Mesothelial cell of epicardium (in vitro differentiated cells): ENCODE measurements at regions not wholly inside any gene's neighbourhood (a gene's known extent, or its start where the extent isn't known, plus 50 kb on each side); places are given as distances from the start of the nearest gene placed in this dataset.

ENCODE experiments used
- DNase-seq, 2 experiments: peaks; one replicate each; pipeline ENCODE4 v3.0.0; 2021; ENCODE audit warnings: low spot score in 2 of 2; ENCODE audit not compliant: unreplicated experiment in 2 of 2
- H3K27ac Mint-ChIP-seq: 2 replicates; pipeline ENCODE4 v1.8.0; 2021; ENCODE audit warnings: mixed read lengths
- H3K27me3 Mint-ChIP-seq: 2 replicates; pipeline ENCODE4 v1.8.0; 2021; ENCODE audit warnings: low read depth, mixed read lengths
- H3K36me3 Mint-ChIP-seq: 2 replicates; pipeline ENCODE4 v1.8.0; 2021; ENCODE audit warnings: mixed read lengths
- H3K4me1 Mint-ChIP-seq: 2 replicates; pipeline ENCODE4 v1.8.0; 2021; ENCODE audit warnings: mixed read lengths
- H3K4me3 Mint-ChIP-seq: 2 replicates; pipeline ENCODE4 v1.8.0; 2021; ENCODE audit warnings: mild to moderate bottlenecking, moderate library complexity, mixed read lengths
- H3K9me3 Mint-ChIP-seq: 2 replicates; pipeline ENCODE4 v1.8.0; 2021; ENCODE audit warnings: mixed read lengths
- CTCF ChIP-seq: fragments of 200-600 bp; sonication (generic); IDR thresholded peaks from one replicate; pipeline ENCODE4 v1.5.0; 2021; ENCODE audit warnings: antibody characterized with exemption; ENCODE audit not compliant: unreplicated experiment

GRCh38 chr1:57603696-57604095 is 179.8 kb upstream of the DAB1 start:
- Mint-ChIP-seq H3K36me3 (no peaks in the 10 kb centered on the region), H3K9me3 (no peaks in the 10 kb centered on the region), H3K4me1 (peaks cover 13% of the 10 kb centered on the region), H3K27ac (no peak overlapping the region), H3K27me3 (peaks cover 15% of the 10 kb centered on the region), H3K4me3 (no peak overlapping the region)
- no peak for DNase-seq
- TF ChIP-seq CTCF: no peak

- Mint-ChIP-seq H3K27me3 (peaks cover 15% of the 10 kb centered on the region), H3K36me3 (no peaks in the 10 kb centered on the region), H3K9me3 (no peaks in the 10 kb centered on the region), H3K4me1 (peaks cover 22% of the 10 kb centered on the region), H3K27ac (no peak overlapping the region), H3K4me3 (no peak overlapping the region)
- no peak for TF ChIP-seq CTCF
- no peak for DNase-seq
These were observed 176.6 kb upstream of the DAB1 start for GRCh38 chr1:57600424-57600823.

DNA sequence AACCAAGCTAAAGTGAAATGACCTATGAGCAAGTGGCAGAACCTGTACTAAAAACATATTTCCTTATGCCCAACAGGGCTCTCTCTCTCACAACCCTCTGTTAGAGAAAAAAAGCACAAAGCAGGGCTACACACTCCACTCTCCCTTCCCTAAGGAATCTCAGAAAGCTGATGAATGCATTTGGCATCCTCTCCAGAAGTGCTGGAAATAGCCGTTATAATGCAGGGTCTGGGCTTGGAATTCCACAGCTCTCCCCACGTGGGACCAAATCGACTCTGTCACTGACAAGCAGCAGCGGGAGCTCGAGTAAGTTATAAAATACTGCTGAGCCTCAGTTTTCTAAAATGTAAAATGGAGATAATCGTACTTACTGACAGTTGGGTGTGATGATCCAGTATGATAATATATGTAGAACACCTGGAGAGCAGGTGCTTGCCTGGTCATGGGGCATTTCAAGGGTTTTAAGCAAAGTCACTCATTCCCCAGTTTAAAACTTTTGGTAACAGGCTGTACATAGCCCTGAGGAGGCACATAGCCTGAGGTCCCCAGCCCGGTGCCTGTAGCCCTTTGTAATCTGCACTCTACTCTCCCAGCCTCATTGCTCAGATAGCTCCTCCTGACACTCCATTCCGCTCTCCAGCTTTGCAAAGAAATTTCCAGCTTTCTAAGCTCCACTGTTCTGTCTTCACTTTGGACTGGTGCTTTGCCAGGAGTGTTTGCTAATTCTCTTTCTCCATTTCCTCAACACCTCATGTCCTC is 175.6 kb upstream of the DAB1 start:
- Mint-ChIP-seq H3K9me3 (no peaks in the 10 kb centered on the region), H3K27ac (peak overlapping the region; percentile 78), H3K27me3 (peaks cover 15% of the 10 kb centered on the region), H3K4me1 (peaks cover 22% of the 10 kb centered on the region), H3K36me3 (no peaks in the 10 kb centered on the region), H3K4me3 (no peak overlapping the region)
- no peak for TF ChIP-seq CTCF
- DNase-seq: no peak

DNA sequence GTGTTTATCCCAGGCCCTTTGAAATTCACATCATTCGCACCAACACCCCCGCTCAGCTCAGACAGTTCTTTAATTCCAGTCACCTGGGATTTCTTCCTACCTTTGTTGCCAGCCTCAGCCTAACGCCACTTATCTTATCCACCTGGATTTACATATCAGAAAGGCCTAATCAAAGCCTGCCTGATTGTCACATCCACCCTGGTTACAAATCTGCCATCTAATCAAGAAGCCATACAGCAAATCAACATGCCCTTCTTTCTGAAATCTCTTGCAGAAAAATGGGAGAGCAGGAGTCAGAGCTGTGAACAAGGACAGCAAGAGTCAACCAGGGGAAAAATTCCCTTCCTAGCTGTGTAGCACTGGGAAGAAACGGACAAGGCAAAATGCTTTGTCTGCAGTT is 173.2 kb upstream of the DAB1 start:
- Mint-ChIP-seq H3K27me3 (peaks cover 12% of the 10 kb centered on the region), H3K4me3 (no peak overlapping the region), H3K36me3 (no peaks in the 10 kb centered on the region), H3K9me3 (no peaks in the 10 kb centered on the region), H3K4me1 (peaks cover 27% of the 10 kb centered on the region), H3K27ac (no peak overlapping the region)
- DNase-seq: no peak
- no peak for TF ChIP-seq CTCF

GRCh38 chr1:57594002-57594401 is 170.1 kb upstream of the DAB1 start:
- H3K27ac Mint-ChIP-seq: no peak overlapping the region
- TF ChIP-seq CTCF: no peak

More at GRCh38 chr1:57594002-57594401, 170.1 kb upstream of the DAB1 start:
- H3K4me1 Mint-ChIP-seq: peaks cover 19% of the 10 kb centered on the region
- no peaks in the 10 kb centered on the region for H3K36me3 Mint-ChIP-seq
- H3K9me3 Mint-ChIP-seq: no peaks in the 10 kb centered on the region
- no peak overlapping the region for H3K4me3 Mint-ChIP-seq
- DNase-seq: no peak
- peaks cover 2% of the 10 kb centered on the region for H3K27me3 Mint-ChIP-seq
